BE2C (cell line): ENCODE measurements at regions not wholly inside any gene's neighbourhood (a gene's known extent, or its start where the extent isn't known, plus 50 kb on each side); places are given as distances from the start of the nearest gene placed in this dataset.

Source experiments
- DNase-seq: peaks from one replicate; pipeline ENCODE4 v3.0.0-alpha.2; 2020
- H3K27me3 ChIP-seq: fragments of 250-450 bp; sonication (Bioruptor Pico); 2 replicates; pipeline ENCODE4 v1.5.1; 2020; ENCODE audit warnings: mild to moderate bottlenecking
- H3K36me3 ChIP-seq: fragments of 250-450 bp; sonication (Bioruptor Pico); 2 replicates; pipeline ENCODE4 v1.5.1; 2020; ENCODE audit warnings: mild to moderate bottlenecking
- H3K4me1 ChIP-seq: fragments of 250-450 bp; sonication (Bioruptor Pico); 2 replicates; pipeline ENCODE4 v1.5.1; 2020
- H3K4me3 ChIP-seq: 2 replicates; pipeline ENCODE4 v1.5.1; 2011; ENCODE audit warnings: low read depth, low read length
- H3K9me3 ChIP-seq: fragments of 250-450 bp; sonication (Bioruptor Pico); 2 replicates; pipeline ENCODE4 v1.5.1; 2020
- TF ChIP-seq, protein P1 (sequence below): IDR thresholded peaks from 2 replicates; pipeline ENCODE4 v1.5.1; 2012; ENCODE audit warnings: mild to moderate bottlenecking, low read depth, low read length

DNA sequence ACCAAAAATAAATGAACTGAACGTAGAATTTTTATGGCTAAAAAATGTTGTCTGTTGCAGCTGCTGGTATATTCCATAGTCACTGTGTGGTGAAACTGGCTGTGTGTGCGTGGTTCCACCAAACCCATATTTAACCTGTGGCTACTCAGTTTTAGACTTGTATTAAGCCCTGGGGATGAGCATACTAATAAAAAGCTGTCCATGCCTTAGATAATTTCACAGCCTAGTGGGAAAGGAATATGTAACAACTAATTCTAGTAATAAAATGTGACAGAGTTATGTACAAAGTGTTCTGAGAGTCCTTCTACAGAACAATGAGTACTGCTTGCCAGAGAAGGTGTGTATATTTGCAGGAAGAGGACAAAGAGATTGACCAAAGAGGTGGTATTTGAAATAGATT, 125.5 kb downstream of the TMTC3 start:
- no peak overlapping the region for H3K4me3 ChIP-seq
- no peak for DNase-seq
- TF ChIP-seq, protein P1, sequence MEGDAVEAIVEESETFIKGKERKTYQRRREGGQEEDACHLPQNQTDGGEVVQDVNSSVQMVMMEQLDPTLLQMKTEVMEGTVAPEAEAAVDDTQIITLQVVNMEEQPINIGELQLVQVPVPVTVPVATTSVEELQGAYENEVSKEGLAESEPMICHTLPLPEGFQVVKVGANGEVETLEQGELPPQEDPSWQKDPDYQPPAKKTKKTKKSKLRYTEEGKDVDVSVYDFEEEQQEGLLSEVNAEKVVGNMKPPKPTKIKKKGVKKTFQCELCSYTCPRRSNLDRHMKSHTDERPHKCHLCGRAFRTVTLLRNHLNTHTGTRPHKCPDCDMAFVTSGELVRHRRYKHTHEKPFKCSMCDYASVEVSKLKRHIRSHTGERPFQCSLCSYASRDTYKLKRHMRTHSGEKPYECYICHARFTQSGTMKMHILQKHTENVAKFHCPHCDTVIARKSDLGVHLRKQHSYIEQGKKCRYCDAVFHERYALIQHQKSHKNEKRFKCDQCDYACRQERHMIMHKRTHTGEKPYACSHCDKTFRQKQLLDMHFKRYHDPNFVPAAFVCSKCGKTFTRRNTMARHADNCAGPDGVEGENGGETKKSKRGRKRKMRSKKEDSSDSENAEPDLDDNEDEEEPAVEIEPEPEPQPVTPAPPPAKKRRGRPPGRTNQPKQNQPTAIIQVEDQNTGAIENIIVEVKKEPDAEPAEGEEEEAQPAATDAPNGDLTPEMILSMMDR: no peak
- H3K36me3 ChIP-seq: no peaks in the 10 kb centered on the region
- H3K9me3 ChIP-seq: no peaks in the 10 kb centered on the region
- H3K4me1 ChIP-seq: no peaks in the 10 kb centered on the region
- no peaks in the 10 kb centered on the region for H3K27me3 ChIP-seq

DNA sequence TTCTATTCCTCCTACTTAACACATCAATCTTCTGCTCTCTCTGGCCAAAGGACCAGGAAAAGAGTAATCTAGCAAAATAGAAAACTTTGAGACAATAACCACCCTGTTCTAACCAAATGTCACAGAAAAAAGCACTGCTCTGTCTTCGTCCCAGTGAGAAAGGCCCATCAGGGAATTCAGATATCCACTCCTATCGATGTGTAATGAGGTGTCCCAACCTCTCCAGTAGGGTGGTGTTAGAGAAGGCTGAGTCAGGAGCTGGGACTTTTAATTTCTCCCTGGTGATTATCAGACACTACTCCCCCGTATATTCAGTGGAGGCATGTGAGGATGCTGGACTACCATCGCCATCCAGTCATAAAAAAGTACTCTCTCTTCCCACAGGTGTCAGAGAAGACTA, 130.3 kb downstream of the TMTC3 start:
- Histone ChIP-seq H3K27me3 (no peaks in the 10 kb centered on the region), H3K4me1 (no peaks in the 10 kb centered on the region), H3K36me3 (no peaks in the 10 kb centered on the region), H3K9me3 (no peaks in the 10 kb centered on the region), H3K4me3 (no peak overlapping the region)
- TF ChIP-seq, protein P1: no peak
- no peak for DNase-seq

DNA sequence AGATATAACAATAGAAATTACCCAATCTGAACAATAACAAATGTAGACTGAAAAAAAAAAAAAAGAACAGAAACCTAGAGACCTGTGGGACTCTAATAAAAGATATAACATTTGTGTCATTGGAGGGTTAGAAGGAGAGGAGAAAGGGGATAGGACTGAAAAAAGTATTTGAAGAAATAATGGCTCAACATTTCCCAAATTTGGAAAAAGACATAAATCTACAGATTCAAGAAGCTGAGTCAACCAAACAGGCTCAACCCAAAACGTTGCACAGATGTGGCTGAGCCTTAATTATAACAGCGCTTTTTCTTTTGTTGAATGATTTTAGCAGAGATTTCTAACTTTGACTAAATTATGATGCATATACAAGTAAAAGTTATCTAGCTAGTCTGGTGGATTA, 131.3 kb downstream of the TMTC3 start:
- Histone ChIP-seq H3K4me3 (no peak overlapping the region), H3K9me3 (no peaks in the 10 kb centered on the region), H3K4me1 (no peaks in the 10 kb centered on the region), H3K27me3 (no peaks in the 10 kb centered on the region), H3K36me3 (no peaks in the 10 kb centered on the region)
- TF ChIP-seq, protein P1: no peak
- no peak for DNase-seq

DNA sequence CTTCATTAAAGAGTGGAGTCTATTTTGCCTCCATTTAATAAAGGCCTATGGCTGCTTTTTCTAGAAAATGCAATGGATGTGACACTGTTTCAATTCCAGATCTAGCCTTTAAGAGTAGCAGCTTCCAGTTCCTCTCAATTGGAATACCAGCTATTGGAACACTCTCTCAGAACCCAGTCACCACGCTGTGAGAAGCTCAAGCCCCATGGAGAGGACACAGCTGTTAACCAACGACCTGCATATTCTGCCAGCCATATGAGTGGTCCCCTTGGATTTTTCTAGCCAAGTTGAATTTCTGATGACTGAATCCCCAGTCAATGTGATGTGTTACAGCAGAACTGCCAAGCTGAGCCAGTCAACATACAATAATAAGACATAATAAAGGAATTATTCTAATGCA, 131.8 kb downstream of the TMTC3 start:
- Histone ChIP-seq H3K27me3 (no peaks in the 10 kb centered on the region), H3K4me3 (no peak overlapping the region), H3K9me3 (no peaks in the 10 kb centered on the region), H3K4me1 (no peaks in the 10 kb centered on the region), H3K36me3 (no peaks in the 10 kb centered on the region)
- DNase-seq: no peak
- TF ChIP-seq, protein P1: no peak

DNA sequence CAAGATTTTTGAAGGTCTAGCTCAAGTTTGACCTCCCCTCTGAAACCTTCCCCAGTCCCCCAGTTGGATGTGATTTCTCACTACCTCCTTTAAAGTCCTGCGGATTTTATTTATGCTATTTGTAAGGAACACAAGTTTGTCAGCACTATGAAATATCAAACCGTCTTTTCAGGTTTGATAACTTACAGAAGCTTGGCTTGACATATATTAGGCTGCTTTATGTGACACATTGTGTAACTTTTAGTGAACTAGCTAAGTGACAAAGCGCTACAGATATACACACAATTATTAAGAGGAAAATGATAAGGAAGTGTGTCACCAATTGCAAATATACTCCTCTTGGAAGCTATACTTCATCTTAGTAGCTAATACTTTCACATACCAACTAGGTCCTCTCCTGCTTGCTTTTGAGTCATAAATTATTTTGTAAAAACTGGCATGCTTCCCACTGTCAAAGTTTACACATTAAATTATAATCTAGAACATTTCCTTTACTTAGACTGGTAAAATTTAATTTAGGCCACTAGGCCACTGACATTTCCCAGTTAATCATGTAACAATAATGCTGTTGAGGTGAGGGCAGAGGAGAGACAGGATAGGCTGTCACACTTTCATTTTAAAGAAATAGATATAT, 149.5 kb downstream of the TMTC3 start:
- DNase-seq: no peak
- Histone ChIP-seq H3K27me3 (no peaks in the 10 kb centered on the region), H3K4me1 (no peaks in the 10 kb centered on the region), H3K36me3 (no peaks in the 10 kb centered on the region), H3K9me3 (no peaks in the 10 kb centered on the region), H3K4me3 (no peak overlapping the region)
- TF ChIP-seq, protein P1: no peak

DNA sequence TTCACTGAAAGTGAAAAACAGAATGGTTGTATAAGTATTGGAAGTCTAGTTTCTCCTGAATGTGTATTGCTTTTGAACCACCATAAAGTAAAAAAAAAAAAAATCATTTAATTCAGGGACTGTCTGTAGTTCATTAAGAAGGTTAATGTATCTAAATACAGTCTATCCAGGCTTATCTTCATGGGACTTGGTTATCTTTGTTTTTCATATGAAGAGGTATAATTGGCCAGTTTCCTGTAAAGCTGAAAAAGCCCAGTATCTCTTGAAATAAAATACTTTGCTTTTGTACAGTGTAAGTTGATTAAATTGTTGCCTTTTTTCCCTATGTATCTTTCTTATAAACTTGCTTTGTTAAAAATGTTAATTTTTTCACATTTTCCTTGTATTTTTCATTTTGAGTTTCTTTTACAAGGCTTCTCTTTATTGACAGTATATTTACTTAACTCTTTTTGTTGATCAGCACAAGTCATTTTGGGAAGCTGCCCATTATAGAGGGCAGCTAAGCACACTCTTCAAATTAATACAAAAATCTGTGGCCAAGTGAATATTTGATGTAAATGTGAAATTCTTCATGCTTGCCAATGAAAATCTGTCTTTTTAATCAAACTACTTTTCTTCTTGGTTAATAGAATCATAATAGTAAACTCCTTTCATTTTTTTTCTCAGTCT, 156.0 kb downstream of the TMTC3 start:
- H3K4me3 ChIP-seq: no peak overlapping the region
- H3K36me3 ChIP-seq: no peaks in the 10 kb centered on the region
- H3K27me3 ChIP-seq: no peaks in the 10 kb centered on the region
- no peaks in the 10 kb centered on the region for H3K4me1 ChIP-seq
- DNase-seq: no peak
- TF ChIP-seq, protein P1: no peak
- H3K9me3 ChIP-seq: no peaks in the 10 kb centered on the region
